HepG2 (cell line): ENCODE measurements at regions not wholly inside any gene's neighbourhood (a gene's known extent, or its start where the extent isn't known, plus 50 kb on each side); places are given as distances from the start of the nearest gene placed in this dataset.
A peak's percentile ranks its signal among the peaks of the same experiment; 100 is the strongest.
"Not testable (repeated sequence)": the region's sequence is repeated elsewhere in the genome, so short reads cannot be mapped to it uniquely, and the experiment has no call there.

ENCODE experiments used
- BRD4 ChIP-seq: sonication (generic); formaldehyde crosslinking; IDR thresholded peaks from 2 replicates; pipeline ENCODE4 v1.4.0; 2020; ENCODE audit warnings: missing genetic modification reagents
- FOXP1 ChIP-seq, 2 experiments: fragments of 450-650 bp in 1 of 2; IDR thresholded peaks; 2 replicates each; pipeline ENCODE4 v1.6.1; 2017 to 2018; ENCODE audit warnings: antibody characterized with exemption in 1 of 2
- GABPA ChIP-seq, 2 experiments: IDR thresholded peaks; 2 replicates each; pipeline ENCODE4 v1.6.1; 2011 to 2016; ENCODE audit warnings: low read depth in 2 of 2, low read length in 1 of 2, missing biosample characterization in 1 of 2, missing genetic modification characterization in 1 of 2
- GFI1 ChIP-seq: sonication (generic); formaldehyde crosslinking; IDR thresholded peaks from 2 replicates; pipeline ENCODE4 v1.5.0; 2020; ENCODE audit warnings: missing genetic modification reagents, mild to moderate bottlenecking, borderline replicate concordance
- HNF4A ChIP-seq: sonication (generic); formaldehyde crosslinking; IDR thresholded peaks from 2 replicates; pipeline ENCODE4 v1.4.0; 2020; ENCODE audit warnings: missing genetic modification reagents
- HOXD1 ChIP-seq: sonication (generic); formaldehyde crosslinking; IDR thresholded peaks from 2 replicates; pipeline ENCODE4 v1.5.0; 2020; ENCODE audit warnings: missing genetic modification reagents
- KMT2B ChIP-seq: IDR thresholded peaks from 2 replicates; pipeline ENCODE4 v1.6.1; 2016; ENCODE audit warnings: missing genetic modification reagents, missing compliant biosample characterization
- REPIN1 ChIP-seq: sonication (generic); formaldehyde crosslinking; IDR thresholded peaks from 2 replicates; pipeline ENCODE4 v1.8.0; 2022; ENCODE audit warnings: missing genetic modification reagents, low read depth, mild to moderate bottlenecking, borderline replicate concordance
- SATB2 ChIP-seq: sonication (generic); formaldehyde crosslinking; IDR thresholded peaks from 2 replicates; pipeline ENCODE4 v1.5.0; 2020; ENCODE audit warnings: missing genetic modification reagents
- ZBTB33 ChIP-seq: sonication (generic); formaldehyde crosslinking; IDR thresholded peaks from 2 replicates; pipeline ENCODE4 v1.4.0; 2020; ENCODE audit warnings: missing genetic modification reagents
- ZBTB38 ChIP-seq: sonication (generic); formaldehyde crosslinking; IDR thresholded peaks from 2 replicates; pipeline ENCODE4 v1.5.1; 2020; ENCODE audit warnings: mild to moderate bottlenecking, missing genetic modification reagents
- ZNF205 ChIP-seq: IDR thresholded peaks from 2 replicates; pipeline ENCODE4 v1.6.1; 2018; ENCODE audit warnings: missing biosample characterization, missing genetic modification reagents
- ZNF263 ChIP-seq: sonication (generic); formaldehyde crosslinking; IDR thresholded peaks from 2 replicates; pipeline ENCODE4 v1.4.0; 2020; ENCODE audit warnings: missing genetic modification reagents
- ZNF703 ChIP-seq: sonication (generic); formaldehyde crosslinking; IDR thresholded peaks from 2 replicates; pipeline ENCODE4 v1.5.1; 2020; ENCODE audit warnings: missing genetic modification reagents, mild to moderate bottlenecking, moderate library complexity, borderline replicate concordance
- TF ChIP-seq, protein P1 (sequence below): sonication (generic); formaldehyde crosslinking; IDR thresholded peaks from 2 replicates; pipeline ENCODE4 v1.9.0; 2022; ENCODE audit warnings: low read depth, missing genetic modification reagents
- TF ChIP-seq, protein P2 (sequence below): sonication (generic); formaldehyde crosslinking; IDR thresholded peaks from 2 replicates; pipeline ENCODE4 v1.4.0; 2020; ENCODE audit warnings: missing genetic modification reagents
- TF ChIP-seq, protein P3 (sequence below): sonication (generic); formaldehyde crosslinking; conservative IDR thresholded peaks from 2 replicates; pipeline ENCODE4 v1.4.0; 2020; ENCODE audit warnings: mild to moderate bottlenecking, missing genetic modification reagents, moderate library complexity

- TF ChIP-seq ZBTB33 (peak; percentile 63; the same call in 1 of the 2 replicates), ZNF703 (CRISPR knock-in tag) (peak; percentile 89), KMT2B (peak; percentile 25; the same call in 1 of the 2 replicates), REPIN1 (CRISPR knock-in tag) (peak; percentile 41; the same call in 1 of the 2 replicates), ZNF205 (CRISPR knock-in tag) (peak; percentile 76; the same call in 1 of the 2 replicates), GABPA (CRISPR knock-in tag; IDR thresholded peaks at IDR 0.05; ENCODE audit: low read depth) (peak; percentile 63), FOXP1 (CRISPR knock-in tag; IDR thresholded peaks at IDR 0.05) (peak; percentile 84), ZBTB38 (CRISPR knock-in tag) (0 out of 2 replicates have a peak, but pooled peaks have one; percentile 23), GFI1 (CRISPR knock-in tag) (peak; percentile 59; the same call in 1 of the 2 replicates), BRD4 (CRISPR knock-in tag) (peak; percentile 15), HOXD1 (CRISPR knock-in tag) (peak; percentile 81; the same call in 1 of the 2 replicates), SATB2 (0 out of 2 replicates have a peak, but pooled peaks have one; percentile 45), HNF4A (peak; percentile 93), ZNF263 (peak; percentile 96)
- TF ChIP-seq, protein P1, sequence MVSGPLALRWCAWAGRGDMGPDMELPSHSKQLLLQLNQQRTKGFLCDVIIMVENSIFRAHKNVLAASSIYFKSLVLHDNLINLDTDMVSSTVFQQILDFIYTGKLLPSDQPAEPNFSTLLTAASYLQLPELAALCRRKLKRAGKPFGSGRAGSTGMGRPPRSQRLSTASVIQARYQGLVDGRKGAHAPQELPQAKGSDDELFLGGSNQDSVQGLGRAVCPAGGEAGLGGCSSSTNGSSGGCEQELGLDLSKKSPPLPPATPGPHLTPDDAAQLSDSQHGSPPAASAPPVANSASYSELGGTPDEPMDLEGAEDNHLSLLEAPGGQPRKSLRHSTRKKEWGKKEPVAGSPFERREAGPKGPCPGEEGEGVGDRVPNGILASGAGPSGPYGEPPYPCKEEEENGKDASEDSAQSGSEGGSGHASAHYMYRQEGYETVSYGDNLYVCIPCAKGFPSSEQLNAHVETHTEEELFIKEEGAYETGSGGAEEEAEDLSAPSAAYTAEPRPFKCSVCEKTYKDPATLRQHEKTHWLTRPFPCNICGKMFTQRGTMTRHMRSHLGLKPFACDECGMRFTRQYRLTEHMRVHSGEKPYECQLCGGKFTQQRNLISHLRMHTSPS: peak; percentile 80; the same call in 1 of the 2 replicates
- TF ChIP-seq GABPA (IDR thresholded peaks at IDR 0.05; ENCODE audit: low read depth, low read length); FOXP1 (IDR thresholded peaks at IDR 0.05): not testable (repeated sequence)
- TF ChIP-seq, protein P2, sequence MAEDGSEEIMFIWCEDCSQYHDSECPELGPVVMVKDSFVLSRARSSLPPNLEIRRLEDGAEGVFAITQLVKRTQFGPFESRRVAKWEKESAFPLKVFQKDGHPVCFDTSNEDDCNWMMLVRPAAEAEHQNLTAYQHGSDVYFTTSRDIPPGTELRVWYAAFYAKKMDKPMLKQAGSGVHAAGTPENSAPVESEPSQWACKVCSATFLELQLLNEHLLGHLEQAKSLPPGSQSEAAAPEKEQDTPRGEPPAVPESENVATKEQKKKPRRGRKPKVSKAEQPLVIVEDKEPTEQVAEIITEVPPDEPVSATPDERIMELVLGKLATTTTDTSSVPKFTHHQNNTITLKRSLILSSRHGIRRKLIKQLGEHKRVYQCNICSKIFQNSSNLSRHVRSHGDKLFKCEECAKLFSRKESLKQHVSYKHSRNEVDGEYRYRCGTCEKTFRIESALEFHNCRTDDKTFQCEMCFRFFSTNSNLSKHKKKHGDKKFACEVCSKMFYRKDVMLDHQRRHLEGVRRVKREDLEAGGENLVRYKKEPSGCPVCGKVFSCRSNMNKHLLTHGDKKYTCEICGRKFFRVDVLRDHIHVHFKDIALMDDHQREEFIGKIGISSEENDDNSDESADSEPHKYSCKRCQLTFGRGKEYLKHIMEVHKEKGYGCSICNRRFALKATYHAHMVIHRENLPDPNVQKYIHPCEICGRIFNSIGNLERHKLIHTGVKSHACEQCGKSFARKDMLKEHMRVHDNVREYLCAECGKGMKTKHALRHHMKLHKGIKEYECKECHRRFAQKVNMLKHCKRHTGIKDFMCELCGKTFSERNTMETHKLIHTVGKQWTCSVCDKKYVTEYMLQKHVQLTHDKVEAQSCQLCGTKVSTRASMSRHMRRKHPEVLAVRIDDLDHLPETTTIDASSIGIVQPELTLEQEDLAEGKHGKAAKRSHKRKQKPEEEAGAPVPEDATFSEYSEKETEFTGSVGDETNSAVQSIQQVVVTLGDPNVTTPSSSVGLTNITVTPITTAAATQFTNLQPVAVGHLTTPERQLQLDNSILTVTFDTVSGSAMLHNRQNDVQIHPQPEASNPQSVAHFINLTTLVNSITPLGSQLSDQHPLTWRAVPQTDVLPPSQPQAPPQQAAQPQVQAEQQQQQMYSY: peak; percentile 97
- TF ChIP-seq, protein P3, sequence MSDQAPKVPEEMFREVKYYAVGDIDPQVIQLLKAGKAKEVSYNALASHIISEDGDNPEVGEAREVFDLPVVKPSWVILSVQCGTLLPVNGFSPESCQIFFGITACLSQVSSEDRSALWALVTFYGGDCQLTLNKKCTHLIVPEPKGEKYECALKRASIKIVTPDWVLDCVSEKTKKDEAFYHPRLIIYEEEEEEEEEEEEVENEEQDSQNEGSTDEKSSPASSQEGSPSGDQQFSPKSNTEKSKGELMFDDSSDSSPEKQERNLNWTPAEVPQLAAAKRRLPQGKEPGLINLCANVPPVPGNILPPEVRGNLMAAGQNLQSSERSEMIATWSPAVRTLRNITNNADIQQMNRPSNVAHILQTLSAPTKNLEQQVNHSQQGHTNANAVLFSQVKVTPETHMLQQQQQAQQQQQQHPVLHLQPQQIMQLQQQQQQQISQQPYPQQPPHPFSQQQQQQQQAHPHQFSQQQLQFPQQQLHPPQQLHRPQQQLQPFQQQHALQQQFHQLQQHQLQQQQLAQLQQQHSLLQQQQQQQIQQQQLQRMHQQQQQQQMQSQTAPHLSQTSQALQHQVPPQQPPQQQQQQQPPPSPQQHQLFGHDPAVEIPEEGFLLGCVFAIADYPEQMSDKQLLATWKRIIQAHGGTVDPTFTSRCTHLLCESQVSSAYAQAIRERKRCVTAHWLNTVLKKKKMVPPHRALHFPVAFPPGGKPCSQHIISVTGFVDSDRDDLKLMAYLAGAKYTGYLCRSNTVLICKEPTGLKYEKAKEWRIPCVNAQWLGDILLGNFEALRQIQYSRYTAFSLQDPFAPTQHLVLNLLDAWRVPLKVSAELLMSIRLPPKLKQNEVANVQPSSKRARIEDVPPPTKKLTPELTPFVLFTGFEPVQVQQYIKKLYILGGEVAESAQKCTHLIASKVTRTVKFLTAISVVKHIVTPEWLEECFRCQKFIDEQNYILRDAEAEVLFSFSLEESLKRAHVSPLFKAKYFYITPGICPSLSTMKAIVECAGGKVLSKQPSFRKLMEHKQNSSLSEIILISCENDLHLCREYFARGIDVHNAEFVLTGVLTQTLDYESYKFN (CRISPR knock-in tag): peak; percentile 99
Observed at GRCh38 chr2:106283228-106284152, 89.4 kb upstream of the UXS1 start (continued).
